SK-MEL-5 (cell line): ENCODE measurements at regions not wholly inside any gene's neighbourhood (a gene's known extent, or its start where the extent isn't known, plus 50 kb on each side); places are given as distances from the start of the nearest gene placed in this dataset.
A peak's percentile ranks its signal among the peaks of the same experiment; 100 is the strongest.
"Not testable (repeated sequence)": the region's sequence is repeated elsewhere in the genome, so short reads cannot be mapped to it uniquely, and the experiment has no call there.

ENCODE experiments used
- DNase-seq: peaks from one replicate; pipeline ENCODE4 v3.0.0-alpha.2; 2016; ENCODE audit warnings: low read depth, low spot score
- in situ Hi-C: cut with HindIII; loops from 2 replicates; pipeline ENCODE4 v1.10.0; 2016; ENCODE audit warnings: low sequenced_read_pairs, high pct_unique_total_duplicates, low pct_unique_long_range_greater_than_20kb

GRCh38 chr17:74123866-74124444 lies 79.5 kb upstream of the RPL38 start:
- DNase-seq = no peak
- in situ Hi-C loops = no loop called here

GRCh38 chr17:74125156-74125555 lies 78.3 kb upstream of the RPL38 start:
- no peak for DNase-seq
- in situ Hi-C loops = no loop called here

GRCh38 chr17:74126179-74126900 lies 77.1 kb upstream of the RPL38 start:
- DNase-seq = no peak
- in situ Hi-C loops = no loop called here

GRCh38 chr17:74126959-74127358 lies 76.5 kb upstream of the RPL38 start:
- in situ Hi-C loops = no loop called here
- DNase-seq = no peak

- in situ Hi-C loops = no loop called here
- DNase-seq = no peak
Measured at GRCh38 chr17:74128456-74129211, 74.8 kb upstream of the RPL38 start.

- peak; percentile 35 for DNase-seq
- in situ Hi-C loops = not testable (repeated sequence)
Measured at GRCh38 chr17:74129800-74130199, 73.7 kb upstream of the RPL38 start.

- in situ Hi-C loops = no loop called here
- no peak for DNase-seq
Measured at GRCh38 chr17:74130276-74130675, 73.2 kb upstream of the RPL38 start.

GRCh38 chr17:74130841-74131240 lies 72.6 kb upstream of the RPL38 start:
- in situ Hi-C loops = no loop called here
- no peak for DNase-seq

GRCh38 chr17:74132354-74132753 lies 71.1 kb upstream of the RPL38 start:
- DNase-seq = no peak
- in situ Hi-C loops = no loop called here

GRCh38 chr17:74133740-74134139 lies 69.7 kb upstream of the RPL38 start:
- DNase-seq = no peak
- in situ Hi-C loops = no loop called here

- in situ Hi-C loops, DNase-seq: not testable (repeated sequence)
Measured at GRCh38 chr17:74134234-74134633, 69.2 kb upstream of the RPL38 start.

- DNase-seq = no peak
- in situ Hi-C loops = no loop called here
Measured at GRCh38 chr17:74134991-74135390, 68.5 kb upstream of the RPL38 start.

- in situ Hi-C loops = no loop called here
- DNase-seq = no peak
Measured at GRCh38 chr17:74135391-74136167, 67.9 kb upstream of the RPL38 start.

GRCh38 chr17:74137416-74137815 lies 66.1 kb upstream of the RPL38 start:
- in situ Hi-C loops = no loop called here
- DNase-seq = no peak

GRCh38 chr17:74139120-74139519 lies 64.4 kb upstream of the RPL38 start:
- in situ Hi-C loops = no loop called here
- DNase-seq = no peak

GRCh38 chr17:74140282-74140681 lies 63.2 kb upstream of the RPL38 start:
- no peak for DNase-seq
- in situ Hi-C loops = no loop called here

- DNase-seq = no peak
- in situ Hi-C loops = no loop called here
Measured at GRCh38 chr17:74141612-74142011, 61.9 kb upstream of the RPL38 start.

- in situ Hi-C loops, DNase-seq: not testable (repeated sequence)
Measured at GRCh38 chr17:74143318-74143717, 60.2 kb upstream of the RPL38 start.
